H7 (cell line): ENCODE measurements at regions not wholly inside any gene's neighbourhood (a gene's known extent, or its start where the extent isn't known, plus 50 kb on each side); places are given as distances from the start of the nearest gene placed in this dataset.
A peak's percentile ranks its signal among the peaks of the same experiment; 100 is the strongest.
"Not testable (repeated sequence)": the region's sequence is repeated elsewhere in the genome, so short reads cannot be mapped to it uniquely, and the experiment has no call there.

Experiments used
- DNase-seq: peaks from one replicate; pipeline ENCODE4 v3.0.0; 2012
- H3K27me3 ChIP-seq: 2 replicates; pipeline ENCODE4 v1.6.0; 2011; ENCODE audit warnings: mild to moderate bottlenecking, low read length; ENCODE audit not compliant: control insufficient read depth, insufficient read depth
- H3K36me3 ChIP-seq: replicated peaks from 2 replicates; pipeline ENCODE4 v1.5.1; 2011; ENCODE audit warnings: low read length; ENCODE audit not compliant: control insufficient read depth, insufficient read depth
- H3K4me3 ChIP-seq: 2 replicates; pipeline ENCODE4 v1.5.1; 2011; ENCODE audit warnings: low read depth, mild to moderate bottlenecking, control low read depth, low read length, moderate library complexity; ENCODE audit not compliant: insufficient read depth

- DNase-seq, H3K27me3 ChIP-seq: not testable (repeated sequence)
- H3K4me3 ChIP-seq: peak overlapping the region; percentile 62
- peaks cover 13% of the 10 kb centered on the region for H3K36me3 ChIP-seq
Measured at GRCh38 chr4:87921626-87922479, 53.7 kb upstream of the SPP1 start.

- DNase-seq, H3K27me3 ChIP-seq: not testable (repeated sequence)
- peak overlapping the region; percentile 69 for H3K4me3 ChIP-seq
- H3K36me3 ChIP-seq: peaks cover 23% of the 10 kb centered on the region
Measured at GRCh38 chr4:87924146-87924545, 51.4 kb upstream of the SPP1 start.
